HepG2 (cell line): ENCODE measurements at regions not wholly inside any gene's neighbourhood (a gene's known extent, or its start where the extent isn't known, plus 50 kb on each side); places are given as distances from the start of the nearest gene placed in this dataset.

Experiments used
- CHD2 ChIP-seq: IDR thresholded peaks from 2 replicates; pipeline ENCODE4 v1.6.1; 2011; ENCODE audit warnings: low read depth, low read length, improper control_type of control experiment
- CREB1 ChIP-seq, 2 experiments: fragments of 450-650 bp in 1 of 2; IDR thresholded peaks; 2 replicates each; pipeline ENCODE4 v1.6.1; 2016 to 2017; ENCODE audit warnings: control low read depth in 1 of 2, mild to moderate bottlenecking in 1 of 2, missing compliant biosample characterization in 1 of 2, missing genetic modification characterization in 1 of 2
- CTCF ChIP-seq: sonication (generic); formaldehyde crosslinking; IDR thresholded peaks from 2 replicates; pipeline ENCODE4 v1.5.0; 2020; ENCODE audit warnings: mild to moderate bottlenecking, missing genetic modification reagents, moderate library complexity
- ESRRA ChIP-seq: sonication (generic); formaldehyde crosslinking; IDR thresholded peaks from 2 replicates; pipeline ENCODE4 v1.5.1; 2020; ENCODE audit warnings: mild to moderate bottlenecking, low read depth, missing genetic modification reagents
- HOXD1 ChIP-seq: sonication (generic); formaldehyde crosslinking; IDR thresholded peaks from 2 replicates; pipeline ENCODE4 v1.5.0; 2020; ENCODE audit warnings: missing genetic modification reagents
- RFXANK ChIP-seq: IDR thresholded peaks from 2 replicates; pipeline ENCODE4 v1.6.1; 2016
- SRSF1 ChIP-seq: fragments of 200-400 bp; formaldehyde crosslinking; optimal IDR thresholded peaks from 2 replicates; pipeline ENCODE3; 2017; ENCODE audit warnings: mild to moderate bottlenecking, low read depth, low read length, moderate library complexity
- USF2 ChIP-seq, 2 experiments: sonication (generic) in 1 of 2; formaldehyde crosslinking in 1 of 2; IDR thresholded peaks; 2 replicates each; pipeline versions ENCODE4 v1.5.1 to v1.6.1; 2011 to 2020; ENCODE audit warnings: borderline replicate concordance in 1 of 2, low read depth in 1 of 2, low read length in 1 of 2, mild to moderate bottlenecking in 1 of 2, missing genetic modification reagents in 1 of 2, moderate library complexity in 1 of 2
- ZNF3 ChIP-seq: IDR thresholded peaks from 2 replicates; pipeline ENCODE4 v1.7.0; 2017; ENCODE audit warnings: inconsistent platforms
- ZNF430 ChIP-seq: sonication (generic); formaldehyde crosslinking; IDR thresholded peaks from 2 replicates; pipeline ENCODE4 v1.9.0; 2021; ENCODE audit warnings: mild to moderate bottlenecking, missing genetic modification reagents

- no peak for TF ChIP-seq ZNF3
- no peak for TF ChIP-seq CTCF (CRISPR knock-in tag)
- TF ChIP-seq HOXD1: no peak
- no peak for TF ChIP-seq ESRRA (CRISPR knock-in tag)
- no peak for TF ChIP-seq RFXANK
- TF ChIP-seq ZNF430 (CRISPR knock-in tag): no peak
- TF ChIP-seq CHD2: no peak
- TF ChIP-seq SRSF1: no peak
- no peak for TF ChIP-seq CREB1 (IDR thresholded peaks at IDR 0.05)
- no peak for TF ChIP-seq CREB1 (CRISPR knock-in tag; IDR thresholded peaks at IDR 0.05)
- no peak for TF ChIP-seq USF2 (IDR thresholded peaks at IDR 0.05; ENCODE audit: low read depth, low read length)
- no peak for TF ChIP-seq USF2 (CRISPR knock-in tag; IDR thresholded peaks at IDR 0.05; ENCODE audit: borderline replicate concordance)
These were observed 530.0 kb downstream of the EPHB1 start for GRCh38 chr3:135325096-135325495.
